ENCODE measurements at regions not wholly inside any gene's neighbourhood (a gene's known extent, or its start where the extent isn't known, plus 50 kb on each side); places are given as distances from the start of the nearest gene placed in this dataset.

DNA sequence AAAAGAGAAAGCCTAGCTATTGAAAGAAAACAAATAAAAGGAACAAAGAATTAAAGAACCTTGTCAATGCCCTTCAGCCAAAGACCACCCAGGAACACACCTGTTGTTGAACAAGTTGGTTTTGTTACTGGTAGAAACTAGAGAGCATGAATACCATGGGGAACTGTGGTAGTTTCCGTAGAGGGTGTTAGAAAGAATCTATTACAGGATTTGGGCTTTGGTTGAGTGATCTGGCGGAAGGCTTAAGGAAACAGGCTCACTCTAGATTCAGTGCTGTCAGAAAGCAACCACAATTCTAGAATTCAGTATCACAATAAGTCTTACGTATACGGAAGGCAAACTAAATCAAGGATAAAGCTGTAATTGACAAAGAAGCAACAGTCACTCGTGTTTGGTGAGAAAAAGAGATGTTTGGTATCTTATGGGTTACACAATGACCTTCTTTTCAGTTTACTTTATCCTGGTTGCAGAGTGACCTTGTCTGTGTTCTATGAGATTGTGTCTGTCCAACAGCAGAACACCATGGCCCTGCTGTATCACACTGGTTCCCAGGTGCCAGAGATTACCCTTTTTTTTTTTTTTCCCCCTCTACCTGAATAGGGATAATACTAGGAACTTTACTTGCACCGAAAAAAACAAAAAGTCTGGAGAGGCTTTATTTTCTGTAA is 265.9 kb downstream of the SHQ1 start:
- no peak overlapping the region for H3K27ac ChIP-seq (ENCODE audit: low read length)
- no peak for TF ChIP-seq SIN3A (IDR thresholded peaks at IDR 0.05; ENCODE audit: borderline replicate concordance, insufficient read depth, low read depth, low read length)
- H3K4me3 ChIP-seq (ENCODE audit: low read depth in 2 of 2, low read length in 2 of 2) = no peak overlapping the region
- no peaks in the 10 kb centered on the region for H3K9me3 ChIP-seq (ENCODE audit: control insufficient read depth, insufficient read depth, low read depth, low read length)
- in situ Hi-C loops (cut with HindIII; ENCODE audit: low pct_unique_long_range_greater_than_20kb, low sequenced_read_pairs) = no loop called here
- H3K4me1 ChIP-seq (ENCODE audit: control insufficient read depth, insufficient read depth, low read length) = no peaks in the 10 kb centered on the region
- ChIA-PET POLR2A (no interaction called here), CTCF (no interaction called here)
- no peak for ATAC-seq
- DNase-seq (ENCODE audit: low read depth, low spot score) = no peak
- no peaks in the 10 kb centered on the region for H3K27me3 ChIP-seq (ENCODE audit: control insufficient read depth, insufficient read depth, low read length)
- no TSS peak for BruUV-seq (replicated peaks)
- intact Hi-C loops (cut with micrococcal nuclease; ENCODE audit: unreplicated experiment) = no loop called here
- no peaks in the 10 kb centered on the region for H3K36me3 ChIP-seq (ENCODE audit: control insufficient read depth, insufficient read depth, low read length)

DNA sequence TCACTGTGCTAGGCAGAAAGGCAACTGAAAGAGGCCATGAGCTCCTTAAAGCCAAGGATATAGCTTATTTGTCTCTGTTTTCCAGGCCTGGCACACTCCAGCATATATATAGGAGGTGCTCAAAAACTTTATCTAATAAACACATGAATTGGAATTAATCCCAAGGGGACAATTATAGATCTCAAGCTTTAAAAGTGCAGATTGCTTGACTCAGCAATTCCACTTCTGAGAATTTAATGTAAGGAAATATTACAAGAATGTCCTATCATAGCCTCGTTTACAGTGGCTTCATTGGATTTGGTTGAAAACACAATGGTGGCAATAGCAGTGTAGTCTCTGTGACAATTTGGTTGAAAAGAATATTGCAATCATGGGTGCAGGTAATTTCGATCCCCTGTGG is 267.3 kb downstream of the SHQ1 start:
- Histone ChIP-seq H3K4me1 (ENCODE audit: control insufficient read depth, insufficient read depth, low read length) (no peaks in the 10 kb centered on the region), H3K36me3 (ENCODE audit: control insufficient read depth, insufficient read depth, low read length) (no peaks in the 10 kb centered on the region), H3K4me3 (ENCODE audit: low read depth in 2 of 2, low read length in 2 of 2) (no peak overlapping the region), H3K27ac (ENCODE audit: low read length) (no peak overlapping the region), H3K27me3 (ENCODE audit: control insufficient read depth, insufficient read depth, low read length) (no peaks in the 10 kb centered on the region), H3K9me3 (ENCODE audit: control insufficient read depth, insufficient read depth, low read depth, low read length) (no peaks in the 10 kb centered on the region)
- POLR2A ChIA-PET = no interaction called here
- no TSS peak for BruUV-seq (replicated peaks)
- DNase-seq (ENCODE audit: low read depth, low spot score) (no peak), ATAC-seq (no peak)
- TF ChIP-seq SIN3A (IDR thresholded peaks at IDR 0.05; ENCODE audit: borderline replicate concordance, insufficient read depth, low read depth, low read length) (no peak), POLR2AphosphoS5 (IDR thresholded peaks at IDR 0.05; ENCODE audit: low read depth, low read length) (no peak), REST (IDR thresholded peaks at IDR 0.05; ENCODE audit: insufficient read depth in 1 of 2, low read depth in 2 of 2, low read length in 1 of 2) (no peak), TCF7L2 (IDR thresholded peaks at IDR 0.05; ENCODE audit: low read depth, low read length) (no peak)
- TF ChIP-seq, protein P1, sequence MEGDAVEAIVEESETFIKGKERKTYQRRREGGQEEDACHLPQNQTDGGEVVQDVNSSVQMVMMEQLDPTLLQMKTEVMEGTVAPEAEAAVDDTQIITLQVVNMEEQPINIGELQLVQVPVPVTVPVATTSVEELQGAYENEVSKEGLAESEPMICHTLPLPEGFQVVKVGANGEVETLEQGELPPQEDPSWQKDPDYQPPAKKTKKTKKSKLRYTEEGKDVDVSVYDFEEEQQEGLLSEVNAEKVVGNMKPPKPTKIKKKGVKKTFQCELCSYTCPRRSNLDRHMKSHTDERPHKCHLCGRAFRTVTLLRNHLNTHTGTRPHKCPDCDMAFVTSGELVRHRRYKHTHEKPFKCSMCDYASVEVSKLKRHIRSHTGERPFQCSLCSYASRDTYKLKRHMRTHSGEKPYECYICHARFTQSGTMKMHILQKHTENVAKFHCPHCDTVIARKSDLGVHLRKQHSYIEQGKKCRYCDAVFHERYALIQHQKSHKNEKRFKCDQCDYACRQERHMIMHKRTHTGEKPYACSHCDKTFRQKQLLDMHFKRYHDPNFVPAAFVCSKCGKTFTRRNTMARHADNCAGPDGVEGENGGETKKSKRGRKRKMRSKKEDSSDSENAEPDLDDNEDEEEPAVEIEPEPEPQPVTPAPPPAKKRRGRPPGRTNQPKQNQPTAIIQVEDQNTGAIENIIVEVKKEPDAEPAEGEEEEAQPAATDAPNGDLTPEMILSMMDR (IDR thresholded peaks at IDR 0.05) = no peak
- intact Hi-C loops (cut with micrococcal nuclease; ENCODE audit: unreplicated experiment) (no loop called here), in situ Hi-C loops (cut with HindIII; ENCODE audit: low pct_unique_long_range_greater_than_20kb, low sequenced_read_pairs) (no loop called here)
- CTCF ChIA-PET = no interaction called here

GRCh38 chr3:72580246-72580756 is 267.9 kb downstream of the SHQ1 start:
- Histone ChIP-seq H3K27ac (ENCODE audit: low read length) (no peak overlapping the region), H3K9me3 (ENCODE audit: control insufficient read depth, insufficient read depth, low read depth, low read length) (no peaks in the 10 kb centered on the region), H3K4me1 (ENCODE audit: control insufficient read depth, insufficient read depth, low read length) (no peaks in the 10 kb centered on the region), H3K4me3 (ENCODE audit: low read depth in 2 of 2, low read length in 2 of 2) (no peak overlapping the region), H3K36me3 (ENCODE audit: control insufficient read depth, insufficient read depth, low read length) (no peaks in the 10 kb centered on the region), H3K27me3 (ENCODE audit: control insufficient read depth, insufficient read depth, low read length) (no peaks in the 10 kb centered on the region)
- in situ Hi-C loops (cut with HindIII; ENCODE audit: low pct_unique_long_range_greater_than_20kb, low sequenced_read_pairs) (no loop called here), intact Hi-C loops (cut with micrococcal nuclease; ENCODE audit: unreplicated experiment) (no loop called here)
- CTCF ChIA-PET = no interaction called here
- ATAC-seq (no peak), DNase-seq (ENCODE audit: low read depth, low spot score) (no peak)
- TF ChIP-seq, protein P1 (IDR thresholded peaks at IDR 0.05) = no peak
- TF ChIP-seq SIN3A (IDR thresholded peaks at IDR 0.05; ENCODE audit: borderline replicate concordance, insufficient read depth, low read depth, low read length) (no peak), REST (IDR thresholded peaks at IDR 0.05; ENCODE audit: insufficient read depth in 1 of 2, low read depth in 2 of 2, low read length in 1 of 2) (no peak), TCF7L2 (IDR thresholded peaks at IDR 0.05; ENCODE audit: low read depth, low read length) (no peak), POLR2AphosphoS5 (IDR thresholded peaks at IDR 0.05; ENCODE audit: low read depth, low read length) (no peak)
- no TSS peak for BruUV-seq (replicated peaks)
- POLR2A ChIA-PET = no interaction called here
